ENCODE measurements at regions not wholly inside any gene's neighbourhood (a gene's known extent, or its start where the extent isn't known, plus 50 kb on each side); places are given as distances from the start of the nearest gene placed in this dataset.

- TF ChIP-seq, protein P1, sequence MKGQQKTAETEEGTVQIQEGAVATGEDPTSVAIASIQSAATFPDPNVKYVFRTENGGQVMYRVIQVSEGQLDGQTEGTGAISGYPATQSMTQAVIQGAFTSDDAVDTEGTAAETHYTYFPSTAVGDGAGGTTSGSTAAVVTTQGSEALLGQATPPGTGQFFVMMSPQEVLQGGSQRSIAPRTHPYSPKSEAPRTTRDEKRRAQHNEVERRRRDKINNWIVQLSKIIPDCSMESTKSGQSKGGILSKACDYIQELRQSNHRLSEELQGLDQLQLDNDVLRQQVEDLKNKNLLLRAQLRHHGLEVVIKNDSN (CRISPR knock-in tag; IDR thresholded peaks at IDR 0.05) = no peak
- no peak for TF ChIP-seq FOXJ3 (CRISPR knock-in tag; IDR thresholded peaks at IDR 0.05; ENCODE audit: borderline replicate concordance)
These were observed 181.1 kb downstream of the FCRL5 start for GRCh38 chr1:157371221-157371620.

All from WTC11 (cell line).